GM21786 (cell line): ENCODE measurements at regions not wholly inside any gene's neighbourhood (a gene's known extent, or its start where the extent isn't known, plus 50 kb on each side); places are given as distances from the start of the nearest gene placed in this dataset.
"Not testable (repeated sequence)": the region's sequence is repeated elsewhere in the genome, so short reads cannot be mapped to it uniquely, and the experiment has no call there.

Experiments used
- ATAC-seq: cut with Tn5 transposase; IDR thresholded peaks from one replicate; pipeline ENCODE4 v1.9.1; 2021; ENCODE audit not compliant: unreplicated experiment

DNA sequence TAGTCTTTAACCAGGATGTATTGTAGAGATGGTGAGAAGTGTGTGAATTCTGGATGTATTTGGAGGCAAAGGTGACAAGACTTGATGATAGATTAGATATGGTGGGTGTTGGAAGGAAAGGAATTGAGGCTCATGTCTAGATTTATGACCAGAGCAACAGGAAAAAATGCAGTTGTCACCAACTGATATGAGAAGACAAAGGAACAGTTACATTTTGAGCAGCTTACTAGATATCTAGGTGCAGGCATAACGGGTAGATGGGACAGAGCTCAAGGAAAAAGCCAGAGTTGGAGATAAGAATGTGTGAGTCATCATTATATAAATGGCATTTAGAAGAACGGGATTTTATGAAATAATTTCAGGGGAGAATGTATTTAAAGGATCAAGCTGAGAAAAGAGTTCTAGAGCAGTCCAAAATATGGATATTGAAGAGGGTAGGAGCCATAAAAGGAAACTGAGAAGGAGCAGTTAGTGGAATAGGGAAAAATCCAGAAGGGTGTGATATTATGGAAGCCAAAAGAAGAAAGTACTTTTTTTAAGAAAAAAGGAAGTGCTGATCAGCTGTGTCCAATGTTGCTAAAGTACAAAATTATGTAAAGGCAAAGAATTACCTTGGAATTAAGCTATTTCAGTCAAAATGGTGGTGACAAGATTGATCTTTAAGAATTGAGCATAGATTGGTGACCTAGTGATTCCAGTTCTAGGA lies 262.5 kb downstream of the CGGBP1 start:
- no peak for ATAC-seq

DNA sequence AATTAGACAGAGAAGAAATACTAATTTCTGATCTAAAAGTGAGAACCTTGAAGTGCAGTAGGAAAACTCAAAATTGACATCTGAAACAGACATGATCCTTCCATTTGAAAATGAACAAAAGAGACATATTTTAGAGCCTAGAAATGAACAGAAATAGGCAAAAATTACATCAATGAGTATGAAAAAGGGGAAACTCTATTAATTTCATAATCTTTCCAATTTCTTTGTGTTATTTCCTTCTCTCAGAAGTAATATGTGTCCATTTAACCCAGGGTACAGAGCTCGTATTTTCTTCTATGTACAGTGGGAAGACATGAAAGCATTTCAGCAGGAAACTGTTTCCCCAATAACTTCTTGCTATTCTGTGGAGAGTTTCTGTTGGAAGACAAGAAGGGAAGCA lies 263.1 kb downstream of the CGGBP1 start:
- no peak for ATAC-seq

GRCh38 chr3:87793337-87793877 lies 265.4 kb downstream of the CGGBP1 start:
- ATAC-seq, result no peak

DNA sequence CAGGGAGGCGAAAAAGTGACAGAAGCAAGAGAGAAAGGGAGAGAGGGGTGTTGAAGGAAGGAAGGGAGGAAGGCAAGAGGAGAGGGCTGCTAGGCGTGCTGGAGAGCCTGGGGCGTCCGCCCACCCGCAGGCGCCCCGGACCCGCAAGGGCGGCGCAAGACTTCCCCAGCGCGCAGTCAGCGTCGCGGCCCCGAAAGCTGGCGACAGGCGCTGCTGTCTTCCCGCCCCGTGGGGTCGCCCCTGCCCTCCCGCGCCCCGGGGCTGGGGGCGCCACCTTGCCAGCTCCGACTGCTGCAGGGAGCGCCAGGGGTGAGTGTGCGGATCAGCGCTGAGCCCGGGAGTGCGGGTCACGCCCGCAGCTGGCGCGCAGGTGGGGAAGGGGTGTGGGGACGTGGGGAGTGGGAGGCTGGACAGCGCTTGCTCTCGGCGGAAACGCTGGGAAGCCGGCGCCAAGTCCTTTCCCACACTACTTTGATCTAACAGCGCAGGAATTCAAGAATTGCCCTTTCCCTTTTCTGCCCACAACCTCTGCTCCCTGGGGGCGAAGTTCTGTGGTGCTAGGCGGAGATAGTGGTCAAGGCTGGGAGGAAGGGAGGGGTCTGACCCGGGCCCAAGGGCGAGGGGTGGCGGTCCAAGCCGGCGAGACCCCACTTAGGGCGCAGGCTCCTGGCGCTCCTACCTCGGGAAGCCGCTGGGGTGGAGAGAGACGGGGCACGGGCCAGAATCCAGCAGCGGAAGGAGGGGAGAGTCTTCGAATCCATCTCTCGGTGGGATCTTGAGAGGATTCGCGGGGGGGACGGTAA lies 266.1 kb downstream of the CGGBP1 start, which contains the start of gene HTR1F:
Gene HTR1F, plus strand, starts transcription at position 173 of the 803 bp plus-strand sequence.
- ATAC-seq, result no peak

DNA sequence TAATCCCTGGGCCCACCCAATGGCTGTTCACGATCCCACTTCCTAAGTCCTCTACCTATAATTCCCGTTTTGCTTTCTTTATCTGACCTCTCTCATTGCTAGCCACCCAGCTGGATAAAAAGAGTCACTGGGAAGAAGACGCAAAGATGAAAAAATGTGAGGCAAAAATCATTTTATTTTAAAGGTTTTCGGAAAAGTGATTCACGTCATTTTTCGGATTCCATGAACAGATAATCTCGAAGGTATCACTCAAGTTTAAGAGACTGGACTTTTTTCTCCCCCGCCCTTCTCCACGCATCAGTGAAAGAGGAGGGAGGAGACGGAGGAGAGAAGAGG lies 266.6 kb downstream of the CGGBP1 start:
- ATAC-seq, result no peak

- no peak for ATAC-seq
These were observed 267.4 kb downstream of the CGGBP1 start for GRCh38 chr3:87791248-87792027.

DNA sequence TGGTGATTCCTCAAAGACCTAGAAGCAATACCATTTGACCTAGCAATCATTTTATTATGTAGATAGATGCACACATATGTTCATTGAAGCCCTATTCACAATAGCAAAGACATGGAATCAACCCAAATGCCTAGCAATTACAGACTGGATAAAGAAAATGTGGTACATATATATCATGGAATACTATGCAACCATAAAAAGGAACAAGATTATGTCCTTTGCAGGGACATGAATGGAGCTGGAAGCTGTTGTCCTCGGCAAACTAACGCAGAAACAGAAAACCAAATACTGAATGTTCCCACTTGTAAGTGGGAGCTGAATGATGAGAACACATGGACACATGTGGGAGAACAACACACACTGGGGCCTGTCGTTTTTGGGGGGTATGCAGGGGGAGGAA lies 269.8 kb downstream of the CGGBP1 start:
- not testable (repeated sequence) for ATAC-seq

DNA sequence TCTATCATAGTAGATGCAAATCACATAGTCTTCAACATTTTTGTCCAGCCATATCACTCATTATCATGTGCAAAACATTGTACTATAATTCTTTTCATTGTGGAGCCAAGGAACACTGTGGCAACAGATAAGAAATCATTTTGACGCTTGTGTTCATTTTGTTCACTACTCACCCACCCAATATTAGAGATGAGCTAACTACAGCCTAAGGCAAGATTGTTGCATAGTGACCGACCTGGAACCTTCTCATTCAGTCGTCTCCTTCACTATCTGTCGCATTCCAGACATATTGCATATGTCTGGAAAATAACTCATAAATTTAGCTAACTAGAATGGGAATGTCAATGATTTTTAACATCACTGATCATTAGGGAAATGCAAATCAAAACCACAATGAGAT lies 270.3 kb downstream of the CGGBP1 start:
- ATAC-seq, result no peak

- ATAC-seq, result no peak
These were observed 278.0 kb downstream of the CGGBP1 start for GRCh38 chr3:87780811-87781210.

DNA sequence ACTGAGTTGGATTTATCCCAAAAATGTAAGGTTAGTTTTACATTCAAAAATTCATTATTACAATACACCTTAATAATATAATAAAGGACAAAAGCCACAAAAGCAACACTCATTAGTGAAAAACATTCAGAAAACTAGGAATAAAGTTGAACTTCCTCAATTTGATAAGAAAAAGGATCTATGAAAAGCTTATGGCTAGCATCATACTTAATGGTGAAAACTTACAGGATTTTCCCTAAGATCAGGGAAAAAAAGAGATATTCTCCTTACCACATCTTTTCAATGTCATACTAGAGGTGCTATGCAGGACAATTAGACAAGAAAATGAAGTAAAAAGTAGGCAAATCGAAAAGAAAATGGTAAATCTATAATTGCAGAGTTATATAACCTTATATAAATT lies 279.9 kb downstream of the CGGBP1 start:
- no peak for ATAC-seq

DNA sequence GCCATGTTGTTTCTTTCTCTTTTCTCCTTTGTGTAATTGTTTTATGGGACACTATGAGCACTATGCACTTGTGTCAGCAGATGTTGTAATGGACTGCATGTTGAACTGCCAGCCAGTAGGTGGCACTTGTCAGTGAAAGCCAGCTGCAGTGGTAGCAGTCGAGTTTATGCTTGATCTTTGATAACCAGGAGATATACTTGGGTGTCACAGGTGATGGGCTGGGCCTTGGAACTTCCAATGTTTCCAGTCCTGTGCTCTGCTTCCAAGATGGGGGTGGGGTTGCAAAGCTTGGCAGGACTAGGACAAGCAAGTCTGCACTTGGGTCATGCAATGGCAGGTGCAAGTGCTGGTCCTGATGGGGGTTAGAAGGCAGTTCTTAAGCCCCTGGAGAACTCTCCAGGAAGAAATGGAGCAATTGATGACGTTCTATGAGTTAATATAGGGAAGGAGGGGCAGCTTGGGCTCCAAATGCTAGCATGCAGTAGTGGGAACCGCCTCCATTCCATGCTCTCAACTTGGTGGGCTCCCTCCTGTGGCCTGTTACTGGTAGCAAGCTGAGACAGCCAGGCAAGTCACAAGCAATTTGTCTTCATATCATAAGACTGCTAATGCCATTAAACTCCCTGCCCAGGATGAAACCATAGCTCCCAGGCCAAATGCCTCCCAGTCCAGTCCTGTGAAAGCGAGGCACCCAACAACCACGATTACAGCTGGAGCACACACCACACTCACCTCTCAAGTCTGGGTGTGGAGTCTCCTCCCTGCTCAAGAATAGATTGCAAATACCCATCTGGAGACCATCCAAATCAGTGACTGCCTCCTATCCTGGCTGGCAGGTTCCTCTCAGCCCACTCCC lies 287.2 kb downstream of the CGGBP1 start:
- peak; percentile 93 for ATAC-seq

DNA sequence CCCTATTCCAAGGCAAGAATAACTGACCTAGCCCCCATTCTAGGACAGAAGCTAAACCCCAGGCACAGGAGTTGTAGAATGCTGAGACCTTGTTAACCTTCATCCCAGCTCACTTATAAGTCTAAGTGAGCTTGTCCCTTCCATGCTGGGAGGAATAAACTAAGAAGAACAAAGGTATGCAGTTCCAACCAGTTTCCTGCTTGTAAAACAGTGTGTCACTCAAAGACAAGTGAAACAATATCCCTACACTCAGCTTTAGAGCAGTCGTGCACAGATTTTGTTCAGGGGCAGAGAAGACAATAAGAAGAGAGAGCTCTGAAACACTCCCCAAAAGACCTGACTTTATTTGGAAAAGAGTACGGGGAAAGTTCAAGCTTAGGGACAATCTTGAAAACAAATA lies 292.1 kb downstream of the CGGBP1 start:
- no peak for ATAC-seq

DNA sequence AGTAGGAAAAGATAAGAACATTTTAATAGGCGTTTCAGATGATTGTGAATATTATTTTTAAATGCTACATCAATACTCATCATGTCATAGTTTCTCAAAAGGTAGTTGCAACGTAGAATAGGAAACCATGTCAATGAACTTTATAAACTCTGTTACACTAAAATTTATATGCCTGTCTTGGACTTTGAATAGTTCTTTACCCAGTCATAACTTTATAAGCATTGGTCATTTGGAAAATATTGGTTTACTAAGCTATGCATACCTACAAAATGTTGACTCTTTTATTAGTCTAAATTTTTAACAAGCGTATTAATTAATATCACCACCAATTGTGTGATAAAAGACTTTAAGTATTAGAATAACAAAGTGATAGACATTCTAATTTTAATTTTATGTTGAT lies 293.5 kb downstream of the CGGBP1 start:
- no peak for ATAC-seq

- no peak for ATAC-seq
These were observed 297.0 kb downstream of the CGGBP1 start for GRCh38 chr3:87761795-87762194.

DNA sequence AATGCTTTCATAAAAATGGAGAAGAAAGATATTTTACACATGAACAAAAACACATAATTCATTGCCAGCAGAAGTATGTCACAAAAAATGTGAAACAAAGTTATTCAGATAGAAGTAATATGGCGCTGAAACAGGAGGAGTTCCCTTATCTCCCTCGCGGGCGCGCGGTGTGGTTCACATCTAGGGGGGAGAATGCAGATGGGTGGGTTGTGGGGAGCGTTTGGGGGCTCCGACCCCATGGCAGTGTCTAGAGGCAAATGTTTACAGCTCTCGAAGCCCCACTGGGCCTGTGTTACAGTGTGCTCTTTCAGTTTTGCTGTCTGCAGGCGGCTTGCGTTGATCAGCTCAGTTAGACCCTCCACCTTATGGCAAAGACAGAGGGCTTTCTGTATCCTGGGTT lies 297.5 kb downstream of the CGGBP1 start:
- no peak for ATAC-seq

DNA sequence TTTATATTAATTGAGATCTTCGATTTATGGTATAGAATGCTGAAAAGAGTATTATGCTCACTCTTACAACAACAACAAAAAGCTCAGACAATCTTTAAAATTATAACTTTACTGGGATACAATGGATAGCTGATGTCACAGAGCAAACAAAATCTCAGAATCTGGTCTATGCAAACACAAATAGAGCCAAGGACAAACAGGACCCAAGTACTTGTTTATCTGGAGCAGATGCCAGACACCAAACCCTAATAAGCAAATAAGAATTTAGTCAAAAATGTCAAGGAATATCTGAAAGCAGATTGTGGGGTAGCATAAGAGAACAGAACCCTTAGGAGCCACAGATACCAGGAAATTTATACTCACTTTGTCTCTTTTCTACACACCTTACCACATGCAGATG lies 302.2 kb downstream of the CGGBP1 start:
- no peak for ATAC-seq

- ATAC-seq, result no peak
These were observed 303.0 kb downstream of the CGGBP1 start for GRCh38 chr3:87755852-87756251.

GRCh38 chr3:87742250-87742649 lies 316.6 kb downstream of the CGGBP1 start:
- no peak for ATAC-seq

DNA sequence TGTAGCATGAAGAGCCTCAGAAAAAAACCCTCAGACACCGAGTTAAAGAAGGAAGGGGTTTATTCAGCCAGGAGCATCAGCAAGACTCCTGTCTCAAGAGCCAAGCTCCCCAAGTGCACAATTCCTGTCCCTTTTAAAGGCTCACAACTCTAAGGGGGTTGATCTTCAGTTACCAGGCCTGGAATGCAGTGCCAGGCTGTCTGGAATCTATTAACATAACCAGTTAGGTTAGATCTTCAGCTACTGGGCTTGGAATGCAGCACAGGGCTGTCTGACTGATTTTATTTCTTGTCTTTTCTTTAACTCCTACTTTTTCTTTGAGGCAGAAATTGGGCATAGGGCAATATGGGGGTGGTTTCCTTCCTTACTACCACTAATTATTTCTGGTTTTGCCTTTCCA lies 317.9 kb downstream of the CGGBP1 start:
- not testable (repeated sequence) for ATAC-seq

- ATAC-seq, result not testable (repeated sequence)
These were observed 321.0 kb downstream of the CGGBP1 start for GRCh38 chr3:87737817-87738216.
